ENCODE measurements at regions not wholly inside any gene's neighbourhood (a gene's known extent, or its start where the extent isn't known, plus 50 kb on each side); places are given as distances from the start of the nearest gene placed in this dataset.
"Not testable (repeated sequence)": the region's sequence is repeated elsewhere in the genome, so short reads cannot be mapped to it uniquely, and the experiment has no call there.

GRCh38 chr9:2396622-2397285 is 224.8 kb upstream of the VLDLR start:
- no peak for TF ChIP-seq CTCF (conservative IDR thresholded peaks at IDR 0.05; ENCODE audit: low read depth, low read length)
- no peak overlapping the region for H3K4me3 ChIP-seq (ENCODE audit: low read length)
- no peak for DNase-seq (ENCODE audit: low read depth)

- DNase-seq (ENCODE audit: low read depth); H3K4me3 ChIP-seq (ENCODE audit: low read length): not testable (repeated sequence)
Measured at GRCh38 chr9:2397875-2398274, 223.7 kb upstream of the VLDLR start.

- not testable (repeated sequence) for DNase-seq (ENCODE audit: low read depth); H3K4me3 ChIP-seq (ENCODE audit: low read length)
Measured at GRCh38 chr9:2401746-2402145, 219.8 kb upstream of the VLDLR start.

GRCh38 chr9:2403701-2404100 is 217.9 kb upstream of the VLDLR start:
- no peak for DNase-seq (ENCODE audit: low read depth)
- no peak overlapping the region for H3K4me3 ChIP-seq (ENCODE audit: low read length)
- no peak for TF ChIP-seq CTCF (conservative IDR thresholded peaks at IDR 0.05; ENCODE audit: low read depth, low read length)

GRCh38 chr9:2406252-2406651 is 215.3 kb upstream of the VLDLR start:
- TF ChIP-seq CTCF (conservative IDR thresholded peaks at IDR 0.05; ENCODE audit: low read depth, low read length) = no peak
- H3K4me3 ChIP-seq (ENCODE audit: low read length) = no peak overlapping the region
- DNase-seq (ENCODE audit: low read depth) = no peak

- H3K4me3 ChIP-seq (ENCODE audit: low read length) = no peak overlapping the region
- TF ChIP-seq CTCF (conservative IDR thresholded peaks at IDR 0.05; ENCODE audit: low read depth, low read length) = no peak
- DNase-seq (ENCODE audit: low read depth) = no peak
Measured at GRCh38 chr9:2407450-2407849, 214.1 kb upstream of the VLDLR start.

- no peak overlapping the region for H3K4me3 ChIP-seq (ENCODE audit: low read length)
- TF ChIP-seq CTCF (conservative IDR thresholded peaks at IDR 0.05; ENCODE audit: low read depth, low read length) = no peak
- peak; percentile 90 for DNase-seq (ENCODE audit: low read depth)
Measured at GRCh38 chr9:2411459-2412215, 209.9 kb upstream of the VLDLR start.

GRCh38 chr9:2413160-2413805 is 208.3 kb upstream of the VLDLR start:
- no peak for TF ChIP-seq CTCF (conservative IDR thresholded peaks at IDR 0.05; ENCODE audit: low read depth, low read length)
- no peak overlapping the region for H3K4me3 ChIP-seq (ENCODE audit: low read length)
- DNase-seq (ENCODE audit: low read depth) = no peak
